ENCODE measurements at regions not wholly inside any gene's neighbourhood (a gene's known extent, or its start where the extent isn't known, plus 50 kb on each side); places are given as distances from the start of the nearest gene placed in this dataset.

DNA sequence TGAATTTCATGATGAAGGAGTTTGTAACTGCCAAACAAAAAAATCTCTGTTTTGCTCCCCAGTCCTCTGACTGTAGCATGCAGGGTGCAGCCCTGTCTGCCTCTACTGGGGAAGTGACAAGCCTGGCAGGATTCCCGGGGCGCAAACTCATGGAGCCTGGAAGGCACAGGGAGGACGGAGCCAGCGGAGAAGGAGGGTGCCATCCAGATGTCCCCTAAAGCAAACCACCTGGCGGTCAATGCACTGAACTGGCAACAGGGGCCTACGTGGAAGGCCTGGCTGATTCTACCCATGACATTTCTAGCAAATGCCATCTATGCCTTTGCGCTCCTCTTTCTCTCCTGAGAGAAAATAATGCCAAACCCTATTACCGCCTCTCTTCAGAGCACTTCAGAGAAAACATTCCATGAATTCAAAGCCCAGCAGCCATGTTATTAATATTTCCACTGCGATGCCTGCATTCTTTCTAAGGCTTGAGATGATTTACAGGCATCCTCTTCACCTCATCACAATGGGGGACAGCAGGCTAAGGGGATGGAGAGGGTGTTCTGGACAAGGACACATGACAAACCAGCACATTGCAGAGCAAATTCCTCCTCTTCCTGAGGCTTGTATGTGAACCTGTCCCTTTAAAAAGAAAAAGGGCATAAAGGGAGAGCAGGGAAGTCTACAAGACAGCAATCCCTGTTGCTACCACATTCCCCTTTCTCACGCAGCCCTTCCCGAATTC is 329.3 kb upstream of the NOCT start:
- no peak overlapping the region for H2AFZ ChIP-seq (ENCODE audit: control insufficient read depth, low read length)
- no peaks in the 10 kb centered on the region for H4K20me1 ChIP-seq (ENCODE audit: control insufficient read depth, extremely low read depth, insufficient read depth, low read length)
- no peaks in the 10 kb centered on the region for H3K4me1 ChIP-seq (ENCODE audit: control insufficient read depth, extremely low read depth, insufficient read depth, low read length)
- DNase-seq (ENCODE audit: low read depth, low spot score) (no peak), FAIRE-seq (no peak)
- no peaks in the 10 kb centered on the region for H3K36me3 ChIP-seq (ENCODE audit: control insufficient read depth in 2 of 2, extremely low read depth in 1 of 2, insufficient read depth in 2 of 2, low read length in 2 of 2)
- H3K9me1 ChIP-seq (ENCODE audit: control insufficient read depth, extremely low read depth, insufficient read depth, low read length), result no peaks in the 10 kb centered on the region
- no peak overlapping the region for H3K9ac ChIP-seq (ENCODE audit: control insufficient read depth, extremely low read depth, insufficient read depth, low read length)
- no peak overlapping the region for H3K27ac ChIP-seq (ENCODE audit: control insufficient read depth, insufficient read depth, low read length)
- H3K27me3 ChIP-seq (ENCODE audit: control insufficient read depth, extremely low read depth, insufficient read depth, low read length), result no peaks in the 10 kb centered on the region
- no peak overlapping the region for H3K4me2 ChIP-seq (ENCODE audit: control insufficient read depth, extremely low read depth, insufficient read depth, low read depth, low read length)
- no peak overlapping the region for H3K4me3 ChIP-seq (ENCODE audit: control insufficient read depth in 2 of 3, extremely low read depth in 1 of 3, insufficient read depth in 2 of 3, low read depth in 1 of 3, low read length in 3 of 3)
- TF ChIP-seq, protein P1, sequence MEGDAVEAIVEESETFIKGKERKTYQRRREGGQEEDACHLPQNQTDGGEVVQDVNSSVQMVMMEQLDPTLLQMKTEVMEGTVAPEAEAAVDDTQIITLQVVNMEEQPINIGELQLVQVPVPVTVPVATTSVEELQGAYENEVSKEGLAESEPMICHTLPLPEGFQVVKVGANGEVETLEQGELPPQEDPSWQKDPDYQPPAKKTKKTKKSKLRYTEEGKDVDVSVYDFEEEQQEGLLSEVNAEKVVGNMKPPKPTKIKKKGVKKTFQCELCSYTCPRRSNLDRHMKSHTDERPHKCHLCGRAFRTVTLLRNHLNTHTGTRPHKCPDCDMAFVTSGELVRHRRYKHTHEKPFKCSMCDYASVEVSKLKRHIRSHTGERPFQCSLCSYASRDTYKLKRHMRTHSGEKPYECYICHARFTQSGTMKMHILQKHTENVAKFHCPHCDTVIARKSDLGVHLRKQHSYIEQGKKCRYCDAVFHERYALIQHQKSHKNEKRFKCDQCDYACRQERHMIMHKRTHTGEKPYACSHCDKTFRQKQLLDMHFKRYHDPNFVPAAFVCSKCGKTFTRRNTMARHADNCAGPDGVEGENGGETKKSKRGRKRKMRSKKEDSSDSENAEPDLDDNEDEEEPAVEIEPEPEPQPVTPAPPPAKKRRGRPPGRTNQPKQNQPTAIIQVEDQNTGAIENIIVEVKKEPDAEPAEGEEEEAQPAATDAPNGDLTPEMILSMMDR (optimal IDR thresholded peaks at IDR 0.05 in 1 of 3, IDR thresholded peaks at IDR 0.05 in 1 of 3, conservative IDR thresholded peaks at IDR 0.05 in 1 of 3; ENCODE audit: extremely low read depth in 1 of 3, insufficient read depth in 2 of 3, low read length in 3 of 3), result no peak
- TF ChIP-seq EZH2 (IDR thresholded peaks at IDR 0.05; ENCODE audit: low read length), result no peak
- H3K9me3 ChIP-seq (ENCODE audit: control insufficient read depth, low read depth, low read length), result no peaks in the 10 kb centered on the region
- dilution Hi-C loops (cut with MboI; ENCODE audit: extremely low pct_ligation_motif_present, low sequenced_read_pairs), result no loop called here
- H3K79me2 ChIP-seq (ENCODE audit: control insufficient read depth, insufficient read depth, low read length), result no peaks in the 10 kb centered on the region

DNA sequence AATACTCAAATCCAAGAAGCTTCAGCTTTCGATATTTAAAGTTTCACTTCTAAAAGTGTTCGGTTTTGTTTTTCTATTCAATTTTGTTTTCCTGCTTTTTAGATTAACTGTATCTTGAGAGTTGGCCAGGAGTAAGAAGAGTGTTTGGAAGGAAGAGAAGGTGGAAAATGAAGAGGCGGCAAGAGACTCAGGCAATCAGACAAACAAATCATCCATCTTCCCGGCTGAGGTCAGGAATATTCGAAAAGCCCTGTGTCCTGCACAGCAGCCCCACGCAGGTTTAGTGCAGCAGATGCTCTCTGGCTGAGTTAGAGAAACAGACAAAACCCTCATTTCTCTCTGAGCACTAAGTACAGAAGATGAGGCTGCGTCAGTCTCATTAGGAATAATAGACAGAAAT is 330.3 kb upstream of the NOCT start:
- Histone ChIP-seq H3K36me3 (ENCODE audit: control insufficient read depth in 2 of 2, extremely low read depth in 1 of 2, insufficient read depth in 2 of 2, low read length in 2 of 2) (no peaks in the 10 kb centered on the region), H3K4me2 (ENCODE audit: control insufficient read depth, extremely low read depth, insufficient read depth, low read depth, low read length) (no peak overlapping the region), H3K79me2 (ENCODE audit: control insufficient read depth, insufficient read depth, low read length) (no peaks in the 10 kb centered on the region), H4K20me1 (ENCODE audit: control insufficient read depth, extremely low read depth, insufficient read depth, low read length) (no peaks in the 10 kb centered on the region), H3K9me1 (ENCODE audit: control insufficient read depth, extremely low read depth, insufficient read depth, low read length) (no peaks in the 10 kb centered on the region), H3K9me3 (ENCODE audit: control insufficient read depth, low read depth, low read length) (no peaks in the 10 kb centered on the region), H3K27me3 (ENCODE audit: control insufficient read depth, extremely low read depth, insufficient read depth, low read length) (no peaks in the 10 kb centered on the region), H3K4me3 (ENCODE audit: control insufficient read depth in 2 of 3, extremely low read depth in 1 of 3, insufficient read depth in 2 of 3, low read depth in 1 of 3, low read length in 3 of 3) (no peak overlapping the region), H2AFZ (ENCODE audit: control insufficient read depth, low read length) (no peak overlapping the region), H3K9ac (ENCODE audit: control insufficient read depth, extremely low read depth, insufficient read depth, low read length) (no peak overlapping the region), H3K4me1 (ENCODE audit: control insufficient read depth, extremely low read depth, insufficient read depth, low read length) (no peaks in the 10 kb centered on the region), H3K27ac (ENCODE audit: control insufficient read depth, insufficient read depth, low read length) (no peak overlapping the region)
- no peak for FAIRE-seq
- TF ChIP-seq EZH2 (IDR thresholded peaks at IDR 0.05; ENCODE audit: low read length), result no peak
- TF ChIP-seq, protein P1 (optimal IDR thresholded peaks at IDR 0.05 in 1 of 3, IDR thresholded peaks at IDR 0.05 in 1 of 3, conservative IDR thresholded peaks at IDR 0.05 in 1 of 3; ENCODE audit: extremely low read depth in 1 of 3, insufficient read depth in 2 of 3, low read length in 3 of 3), result no peak
- dilution Hi-C loops (cut with MboI; ENCODE audit: extremely low pct_ligation_motif_present, low sequenced_read_pairs), result no loop called here
- no peak for DNase-seq (ENCODE audit: low read depth, low spot score)
